ENCODE measurements at regions not wholly inside any gene's neighbourhood (a gene's known extent, or its start where the extent isn't known, plus 50 kb on each side); places are given as distances from the start of the nearest gene placed in this dataset.

- no peak for DNase-seq (ENCODE audit: low read depth, low spot score)
Measured at GRCh38 chr6:146903451-146903850, 300.8 kb upstream of the STXBP5 start.

- DNase-seq (ENCODE audit: low read depth, low spot score) = no peak
Measured at GRCh38 chr6:146904596-146904995, 299.6 kb upstream of the STXBP5 start.

DNA sequence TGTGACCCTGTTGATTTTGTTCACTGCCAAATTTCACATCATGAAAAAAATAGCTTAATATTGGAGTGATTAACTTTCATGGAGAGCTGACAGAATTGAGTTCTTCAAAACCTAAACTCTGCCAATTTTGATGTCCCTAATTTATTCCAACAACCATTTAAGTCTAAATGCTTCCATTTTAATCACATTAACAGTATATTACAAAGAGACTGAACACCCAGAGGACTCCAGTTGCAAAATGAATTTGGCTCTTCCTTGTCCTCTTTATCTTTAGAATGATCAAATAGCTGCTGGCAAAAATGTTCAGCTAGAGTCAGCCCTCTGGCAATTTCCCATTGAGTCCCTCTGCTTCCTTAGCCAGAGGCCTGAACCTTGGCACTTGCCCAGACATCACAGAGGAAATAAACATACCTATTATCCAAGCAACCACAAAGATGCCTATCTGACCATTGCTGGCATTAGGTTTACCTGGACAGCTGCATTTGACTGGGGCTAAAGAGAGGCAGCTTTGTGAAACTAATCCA, 299.0 kb upstream of the STXBP5 start:
- peak; percentile 25 for DNase-seq (ENCODE audit: low read depth, low spot score)

DNA sequence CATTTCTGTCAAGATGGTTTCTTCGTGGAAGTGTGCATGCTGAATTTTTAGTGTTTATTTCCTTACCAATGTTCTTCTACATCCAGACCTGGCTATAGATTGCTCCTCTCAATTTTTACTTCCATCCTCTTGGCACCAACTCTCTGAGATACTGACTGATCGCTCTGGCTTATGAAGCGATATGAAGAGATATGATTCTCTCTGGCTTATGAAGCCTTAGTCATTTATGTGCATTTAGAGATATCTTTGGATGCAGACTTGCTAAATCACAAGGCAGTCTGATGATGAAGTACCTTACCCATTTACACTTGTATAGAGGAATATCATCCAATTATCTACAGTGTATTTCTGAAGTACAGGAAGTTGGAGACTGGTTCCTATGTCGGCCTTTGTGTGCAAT, 295.4 kb upstream of the STXBP5 start:
- DNase-seq (ENCODE audit: low read depth, low spot score) = no peak

GRCh38 chr6:146909376-146909775, 294.8 kb upstream of the STXBP5 start:
- no peak for DNase-seq (ENCODE audit: low read depth, low spot score)

DNA sequence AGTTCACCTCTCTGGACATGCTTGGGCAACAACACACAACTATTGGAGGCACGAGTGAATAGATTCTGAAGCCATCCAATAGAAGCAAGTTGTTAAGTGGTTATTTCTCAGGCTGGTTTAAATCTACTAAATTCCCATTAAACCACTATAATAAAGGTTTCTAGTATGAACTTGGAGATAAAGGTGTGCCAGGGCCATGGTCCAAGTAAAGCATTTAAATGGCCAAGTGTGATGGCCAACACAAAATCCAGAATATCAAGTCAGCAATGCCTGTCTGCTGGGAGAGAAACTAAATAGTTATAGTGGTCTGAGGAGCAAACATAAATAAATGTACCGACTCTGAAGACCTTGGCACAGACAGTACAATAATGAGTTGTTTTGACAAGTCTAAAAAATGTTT, 294.3 kb upstream of the STXBP5 start:
- no peak for DNase-seq (ENCODE audit: low read depth, low spot score)

- DNase-seq (ENCODE audit: low read depth, low spot score) = no peak
Measured at GRCh38 chr6:146910611-146911010, 293.6 kb upstream of the STXBP5 start.

DNA sequence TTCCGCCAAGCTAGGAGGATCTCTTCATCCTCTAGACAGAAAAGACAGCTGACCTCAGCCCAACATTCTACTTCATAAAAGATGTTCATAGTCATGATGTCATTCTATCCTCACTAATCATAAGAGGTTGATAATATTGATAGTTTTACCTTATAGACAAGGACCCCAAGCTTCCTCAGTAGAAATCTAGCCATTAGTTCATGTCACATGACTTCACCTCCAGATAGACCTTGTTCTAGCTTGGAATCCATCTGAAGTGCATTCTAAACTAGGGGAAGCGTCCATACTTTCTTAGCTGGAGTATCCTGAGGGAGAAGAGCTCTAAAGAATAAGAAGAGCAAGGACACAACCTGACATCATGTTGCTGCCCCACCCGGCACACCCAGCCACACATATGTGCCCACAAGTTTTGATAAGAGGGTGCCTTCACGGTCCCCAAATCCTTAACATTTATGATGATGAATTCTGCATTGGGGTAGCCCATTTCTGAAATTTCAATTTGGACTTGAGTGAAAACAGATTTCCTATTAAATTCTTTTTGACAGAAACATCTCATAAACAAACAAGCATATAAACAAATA, 292.5 kb upstream of the STXBP5 start:
- DNase-seq (ENCODE audit: low read depth, low spot score) = no peak

GRCh38 chr6:146912730-146913685, 291.2 kb upstream of the STXBP5 start:
- no peak for DNase-seq (ENCODE audit: low read depth, low spot score)

- DNase-seq (ENCODE audit: low read depth, low spot score) = peak; percentile 96
Measured at GRCh38 chr6:146913842-146914488, 290.3 kb upstream of the STXBP5 start.

DNA sequence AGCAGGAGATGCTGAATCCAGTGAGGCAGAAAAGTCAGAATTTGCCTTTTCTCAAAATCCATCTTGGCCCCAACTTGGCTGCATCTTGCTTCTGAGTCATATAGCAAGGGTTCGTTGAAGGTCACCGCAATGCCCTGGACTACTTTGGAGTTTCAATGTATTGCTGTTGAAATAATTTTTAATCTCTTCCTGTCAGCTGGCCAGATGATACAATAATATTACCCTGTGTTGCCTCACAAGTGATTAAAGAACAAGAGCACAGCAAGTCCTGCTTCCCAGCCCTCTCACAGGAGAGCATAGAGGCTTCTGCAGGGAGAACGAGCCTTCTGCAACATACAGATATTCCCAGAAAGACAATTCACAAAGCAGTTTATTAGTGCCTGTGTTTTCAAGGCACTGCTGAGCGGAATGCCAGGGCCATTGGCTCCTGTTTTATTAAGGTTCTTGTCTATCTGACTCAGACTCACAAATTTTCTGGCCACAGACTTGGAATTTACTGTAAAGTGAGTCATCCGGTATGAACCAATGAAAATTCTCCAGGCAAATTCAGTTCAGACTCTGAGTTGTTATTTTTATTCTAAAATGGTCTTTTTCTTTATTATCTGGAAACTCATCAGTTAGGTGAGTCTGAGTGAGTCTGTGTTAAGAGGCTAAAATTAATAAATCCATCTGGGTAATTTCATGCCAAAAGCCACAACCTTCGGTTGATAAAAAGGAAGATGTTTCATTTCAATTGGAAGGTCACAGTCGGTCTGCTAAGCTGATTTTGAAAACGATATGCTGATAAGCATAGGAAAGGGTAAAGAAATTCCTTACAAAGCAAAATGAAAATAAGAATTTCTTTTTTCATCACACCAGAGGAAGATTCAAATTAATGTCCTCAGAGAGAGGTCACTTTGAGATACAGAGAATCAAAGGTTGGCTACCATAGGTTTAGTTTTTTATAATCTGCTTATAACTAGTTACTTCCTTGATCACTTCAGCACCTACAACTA, 289.4 kb upstream of the STXBP5 start:
- DNase-seq (ENCODE audit: low read depth, low spot score) = peak; percentile 55

DNA sequence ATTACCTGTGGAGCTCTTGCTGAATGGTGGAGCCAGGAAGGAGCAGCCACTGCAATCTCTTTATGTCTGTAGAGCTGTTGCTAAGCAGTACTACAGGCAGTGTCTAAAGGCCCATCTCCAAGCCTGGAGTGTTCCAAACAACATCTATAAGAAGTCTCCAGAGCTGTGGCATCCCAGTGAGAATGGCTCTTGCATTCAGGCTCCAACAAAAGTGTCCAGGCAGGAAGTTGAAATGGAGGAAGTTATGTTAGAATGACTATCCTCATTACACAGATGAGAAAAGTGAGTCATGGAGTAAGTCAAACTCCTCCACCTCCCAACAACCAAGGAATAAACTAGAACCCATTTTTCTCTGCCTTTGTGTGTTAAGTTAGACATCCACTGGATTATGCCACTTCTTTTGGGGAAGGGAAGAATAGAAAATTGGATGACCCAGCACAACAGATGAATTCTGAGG, 288.5 kb upstream of the STXBP5 start:
- no peak for DNase-seq (ENCODE audit: low read depth, low spot score)

DNA sequence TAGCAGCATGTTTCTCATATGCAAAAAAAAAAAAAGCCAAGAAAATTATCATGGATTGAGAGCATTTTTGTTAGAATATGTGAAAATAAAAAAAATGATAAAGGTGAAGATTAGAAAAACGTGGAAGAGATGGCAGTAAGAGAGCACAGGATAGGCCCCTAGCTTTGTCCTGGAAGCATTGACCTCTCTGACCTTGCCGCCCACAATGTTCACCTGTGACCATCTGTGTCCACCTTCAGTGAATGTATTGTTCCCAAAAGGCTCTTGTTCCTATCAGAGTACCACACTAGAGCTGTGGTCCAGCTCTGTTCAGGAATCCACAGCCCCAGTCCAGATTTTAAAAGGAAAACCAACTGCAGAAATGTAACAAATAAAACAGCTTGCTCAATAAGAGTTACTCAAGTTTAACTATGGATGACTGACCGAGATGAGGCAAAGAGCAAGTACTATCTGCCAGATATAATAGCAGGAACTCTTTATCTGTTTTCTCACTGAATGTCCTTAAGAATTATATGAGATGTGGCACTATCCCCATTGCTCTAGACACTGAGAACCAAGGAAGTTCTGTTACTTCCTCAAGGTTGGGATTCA, 287.7 kb upstream of the STXBP5 start:
- DNase-seq (ENCODE audit: low read depth, low spot score) = no peak

- no peak for DNase-seq (ENCODE audit: low read depth, low spot score)
Measured at GRCh38 chr6:146917182-146917581, 287.0 kb upstream of the STXBP5 start.

DNA sequence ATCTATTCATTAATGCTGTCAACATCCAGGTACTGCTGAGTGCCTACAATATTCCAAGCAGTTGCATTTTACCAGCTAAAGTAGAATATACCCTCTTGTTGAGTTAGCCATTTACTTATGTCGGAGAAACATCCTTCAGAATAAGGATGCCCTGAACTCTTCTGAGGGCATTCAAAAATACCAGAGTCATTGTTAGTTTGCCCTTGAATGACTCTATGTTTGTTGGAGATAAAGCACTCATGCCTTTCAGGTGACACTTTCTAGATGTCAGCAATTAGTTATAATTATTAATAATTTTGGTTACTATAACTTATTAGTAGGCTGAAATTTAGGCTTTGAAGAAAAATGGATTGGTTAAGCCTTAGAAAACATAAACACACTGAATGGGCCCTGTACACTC, 286.2 kb upstream of the STXBP5 start:
- DNase-seq (ENCODE audit: low read depth, low spot score) = no peak

- no peak for DNase-seq (ENCODE audit: low read depth, low spot score)
Measured at GRCh38 chr6:146919017-146919416, 285.2 kb upstream of the STXBP5 start.

DNA sequence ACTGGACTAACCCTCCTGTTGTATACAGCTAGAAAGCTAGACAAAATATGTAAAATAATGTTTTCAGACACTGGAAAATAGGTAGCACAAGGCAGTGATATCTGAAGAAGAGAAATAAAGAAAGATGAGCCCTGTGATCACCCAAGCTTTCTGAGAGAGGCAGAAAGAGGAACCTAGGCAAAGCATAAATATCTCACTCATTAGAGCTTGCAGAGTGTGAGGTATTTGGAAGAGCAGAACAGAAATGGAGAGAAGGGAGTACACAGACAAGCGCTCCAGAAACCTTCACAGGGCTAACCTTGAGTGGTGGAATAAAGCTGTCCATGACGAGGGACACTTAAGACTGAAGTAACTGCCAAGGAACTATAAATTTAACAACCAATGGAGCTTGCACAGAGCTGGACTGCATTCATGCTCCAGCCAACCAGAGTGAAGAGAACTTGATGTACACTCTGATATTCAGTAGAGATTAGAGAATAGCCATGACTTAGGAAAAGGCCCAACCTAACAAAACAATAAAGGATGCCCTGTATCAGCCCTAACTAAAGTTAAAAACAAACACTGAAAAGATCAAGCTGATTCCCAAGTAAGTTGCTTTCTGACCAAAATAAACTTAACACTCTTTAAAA, 280.9 kb upstream of the STXBP5 start:
- DNase-seq (ENCODE audit: low read depth, low spot score) = no peak

DNA sequence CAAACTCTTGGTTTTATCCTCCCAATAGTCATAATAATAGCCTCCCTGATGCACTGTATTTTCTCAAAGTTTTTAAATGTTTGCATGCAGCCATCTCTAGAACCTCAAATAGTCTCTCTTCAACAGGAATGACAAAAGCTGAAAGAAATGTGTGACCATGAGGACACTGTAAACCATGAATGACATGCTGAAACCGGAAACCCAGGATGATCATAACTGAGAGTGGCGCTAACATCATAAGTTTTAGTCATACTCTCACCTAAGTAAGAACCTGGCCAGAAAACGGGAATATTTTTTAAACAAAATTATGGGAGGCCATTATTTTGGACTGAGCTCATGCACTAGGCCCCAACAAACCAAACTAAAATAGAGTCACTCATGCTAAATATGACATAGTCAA, 278.4 kb upstream of the STXBP5 start:
- no peak for DNase-seq (ENCODE audit: low read depth, low spot score)

DNA sequence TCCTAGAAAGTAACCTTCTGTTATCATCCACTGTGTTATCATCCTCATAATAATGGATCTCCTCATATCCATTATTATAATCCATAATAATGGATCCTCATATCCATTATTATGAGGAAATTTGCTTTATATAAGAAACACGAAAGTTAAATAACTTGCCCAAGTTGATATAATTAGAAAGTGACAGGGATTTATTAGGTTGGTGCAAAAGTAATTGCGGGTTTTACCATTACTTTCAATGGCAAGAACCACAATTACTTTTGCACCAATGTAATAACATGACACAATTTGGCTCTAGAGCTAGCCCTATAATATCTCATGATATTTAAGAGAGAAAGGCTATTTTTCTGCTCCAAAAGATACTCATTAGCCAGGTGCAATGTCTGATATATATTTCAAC, 275.7 kb upstream of the STXBP5 start:
- DNase-seq (ENCODE audit: low read depth, low spot score) = no peak

GRCh38 chr6:146931214-146931613, 273.0 kb upstream of the STXBP5 start:
- no peak for DNase-seq (ENCODE audit: low read depth, low spot score)

All from ELF-1 (cell line).